ENCODE measurements at regions not wholly inside any gene's neighbourhood (a gene's known extent, or its start where the extent isn't known, plus 50 kb on each side); places are given as distances from the start of the nearest gene placed in this dataset.
A peak's percentile ranks its signal among the peaks of the same experiment; 100 is the strongest.

- H2BK20ac ChIP-seq (ENCODE audit: low read depth, low read length): no peak overlapping the region
- H2BK15ac ChIP-seq (ENCODE audit: low read depth, low read length): 0 out of 3 replicates have a peak overlapping the region, but pooled peaks have one; percentile 3
- no peaks in the 10 kb centered on the region for H3K9me3 ChIP-seq (ENCODE audit: control insufficient read depth, insufficient read depth, low read length)
- DNase-seq (no peak), ATAC-seq (ENCODE audit: low read depth) (no peak)
- POLR2A ChIA-PET (ENCODE audit: unreplicated experiment): no interaction called here
- no peak overlapping the region for H4K91ac ChIP-seq (ENCODE audit: insufficient read depth, low read depth, low read length)
- no peak overlapping the region for H3K56ac ChIP-seq (ENCODE audit: extremely low read depth, insufficient read depth, low read length)
- no peak overlapping the region for H2AFZ ChIP-seq (replicated peaks; ENCODE audit: low read length, poor library complexity)
- 0 out of 2 replicates have a peak overlapping the region, but pooled peaks have one; percentile 32 for H2AK5ac ChIP-seq (ENCODE audit: low read depth, low read length)
- in situ Hi-C loops (cut with MboI; ENCODE audit: low sequenced_read_pairs) (no loop called here), intact Hi-C loops (cut with micrococcal nuclease) (no loop called here), dilution Hi-C loops (cut with HindIII; ENCODE audit: low sequenced_read_pairs, unreplicated experiment) (no loop called here)
- no peaks in the 10 kb centered on the region for H3K79me1 ChIP-seq (ENCODE audit: low read depth in 1 of 2, low read length in 2 of 2)
- H3K4me2 ChIP-seq (ENCODE audit: low read depth, low read length): no peak overlapping the region
- no peak overlapping the region for H3K14ac ChIP-seq (replicated peaks; ENCODE audit: low read depth, low read length)
- H2BK5ac ChIP-seq (ENCODE audit: low read depth, low read length, poor library complexity, severe bottlenecking): no peak overlapping the region
- CTCF ChIA-PET: no interaction called here
- H3K4me3 ChIP-seq (ENCODE audit: insufficient read depth, low read depth, low read length): no peak overlapping the region
- no peaks in the 10 kb centered on the region for H3K36me3 ChIP-seq (ENCODE audit: control insufficient read depth, insufficient read depth, low read length)
- H3K27me3 ChIP-seq (ENCODE audit: control insufficient read depth, insufficient read depth, low read length): no peaks in the 10 kb centered on the region
- H4K8ac ChIP-seq (ENCODE audit: low read depth in 2 of 2, low read length in 2 of 2): no peak overlapping the region
- WGBS, 2 experiments (ENCODE audit: extremely low coverage in 2 of 2, insufficient read length in 1 of 2): 100% methylated on average over 1 of the region's 2 CpGs; no CpG with 5 or more reads in 1 of the 2 experiments
- H4K5ac ChIP-seq (ENCODE audit: low read depth, low read length): no peak overlapping the region
- H3K9me1 ChIP-seq (ENCODE audit: insufficient read depth, low read length): peaks cover 8% of the 10 kb centered on the region
- H2BK120ac ChIP-seq (ENCODE audit: low read depth, low read length): no peak overlapping the region
- no peak overlapping the region for H3K18ac ChIP-seq (ENCODE audit: low read depth, low read length)
- H2AK9ac ChIP-seq (replicated peaks; ENCODE audit: low read depth, low read length, poor library complexity): no peak overlapping the region
- no peak overlapping the region for H3K23ac ChIP-seq (ENCODE audit: low read depth, low read length)
- no peak overlapping the region for H3K27ac ChIP-seq (ENCODE audit: insufficient read depth, low read length)
- no peaks in the 10 kb centered on the region for H4K20me1 ChIP-seq (ENCODE audit: insufficient read depth, low read length)
- no peak overlapping the region for H3K4ac ChIP-seq (ENCODE audit: low read depth, low read length)
- no peak for TF ChIP-seq USF2 (IDR thresholded peaks at IDR 0.05; ENCODE audit: low read depth, low read length)
- peaks cover 11% of the 10 kb centered on the region for H3K4me1 ChIP-seq (ENCODE audit: control insufficient read depth, insufficient read depth, low read length)
- H3K9ac ChIP-seq (ENCODE audit: low read depth, low read length): no peak overlapping the region
- BruUV-seq (replicated peaks): no TSS peak
Observed at GRCh38 chr16:66113223-66113622, 253.3 kb upstream of the CDH5 start.
